Liver (tissue), 8 donors: ENCODE measurements at regions not wholly inside any gene's neighbourhood (a gene's known extent, or its start where the extent isn't known, plus 50 kb on each side); places are given as distances from the start of the nearest gene placed in this dataset.

ENCODE experiments used
- DNase-seq: peaks from one replicate; pipeline ENCODE4 v3.0.0-alpha.2; 2017; ENCODE audit warnings: low spot score
- H3K27ac ChIP-seq, 2 donors: one replicate each; pipeline ENCODE4 v1.7.0; 2013; ENCODE audit warnings: inconsistent platforms in 2 of 2, low read length in 2 of 2, control low read depth in 1 of 2, low read depth in 1 of 2, mild to moderate bottlenecking in 1 of 2
- H3K27me3 ChIP-seq, 4 donors: one replicate each; pipeline versions ENCODE4 v1.6.1 to v1.7.0; 2013; ENCODE audit warnings: low read length in 3 of 4, inconsistent platforms in 1 of 4, mild to moderate bottlenecking in 1 of 4, moderate library complexity in 1 of 4; ENCODE audit not compliant: control insufficient read depth in 4 of 4, insufficient read depth in 4 of 4
- H3K36me3 ChIP-seq, 4 donors: one replicate each; pipeline versions ENCODE4 v1.6.1 to v1.7.0; 2013; ENCODE audit warnings: low read length in 3 of 4, mild to moderate bottlenecking in 3 of 4, low read depth in 1 of 4, moderate library complexity in 1 of 4; ENCODE audit not compliant: control insufficient read depth in 4 of 4, insufficient read depth in 3 of 4
- H3K4me1 ChIP-seq, 4 donors: one replicate each; pipeline versions ENCODE4 v1.6.1 to v1.7.0; 2013; ENCODE audit warnings: low read length in 3 of 4, mild to moderate bottlenecking in 3 of 4, moderate library complexity in 1 of 4; ENCODE audit not compliant: control insufficient read depth in 4 of 4, insufficient read depth in 4 of 4
- H3K4me3 ChIP-seq, 3 donors: one replicate each; pipeline versions ENCODE4 v1.6.1 to v1.7.0; 2013; ENCODE audit warnings: low read length in 3 of 3, control low read depth in 1 of 3, low read depth in 1 of 3, mild to moderate bottlenecking in 1 of 3
- H3K9ac ChIP-seq, 2 donors: one replicate each; pipeline ENCODE4 v1.7.0; 2013; ENCODE audit warnings: low read length in 2 of 2, mild to moderate bottlenecking in 2 of 2, moderate library complexity in 2 of 2, control low read depth in 1 of 2, low read depth in 1 of 2
- H3K9me3 ChIP-seq, 4 donors: one replicate each; pipeline versions ENCODE4 v1.6.1 to v1.7.0; 2013; ENCODE audit warnings: low read length in 3 of 4; ENCODE audit not compliant: control insufficient read depth in 4 of 4
- CTCF ChIP-seq: fragments of 150-350 bp; IDR thresholded peaks from 2 replicates; pipeline ENCODE4 v1.5.1; 2017; ENCODE audit warnings: improper control_type of control experiment, low read depth, low read length; ENCODE audit not compliant: missing input control
- EGR1 ChIP-seq, 2 donors: IDR thresholded peaks; 2 replicates each; pipeline ENCODE4 v1.6.1; 2016 to 2018; ENCODE audit warnings: antibody characterized with exemption in 2 of 2, low read depth in 2 of 2
- FOXA1 ChIP-seq: IDR thresholded peaks from 2 replicates; pipeline ENCODE4 v1.6.1; 2016; ENCODE audit warnings: antibody characterized with exemption
- FOXA2 ChIP-seq: IDR thresholded peaks from 2 replicates; pipeline ENCODE4 v1.6.1; 2016; ENCODE audit warnings: antibody characterized with exemption
- GABPA ChIP-seq, 2 donors: IDR thresholded peaks in 1 of 2; conservative IDR thresholded peaks in 1 of 2; 2 replicates each; pipeline ENCODE4 v1.6.1; 2016; ENCODE audit warnings: antibody characterized with exemption in 2 of 2, mild to moderate bottlenecking in 1 of 2, moderate library complexity in 1 of 2
- HNF4G ChIP-seq: IDR thresholded peaks from 2 replicates; pipeline ENCODE4 v1.6.1; 2016; ENCODE audit warnings: antibody characterized with exemption
- JUND ChIP-seq, 2 donors: IDR thresholded peaks; 2 replicates each; pipeline ENCODE4 v1.6.1; 2016; ENCODE audit warnings: antibody characterized with exemption in 2 of 2
- NR2F2 ChIP-seq: IDR thresholded peaks from 2 replicates; pipeline ENCODE4 v1.6.1; 2016; ENCODE audit warnings: antibody characterized with exemption
- RAD21 ChIP-seq, 2 donors: IDR thresholded peaks; 2 replicates each; pipeline ENCODE4 v1.6.1; 2016; ENCODE audit warnings: antibody characterized with exemption in 2 of 2, mild to moderate bottlenecking in 2 of 2
- SP1 ChIP-seq: IDR thresholded peaks from 2 replicates; pipeline ENCODE4 v1.6.1; 2018; ENCODE audit warnings: antibody characterized with exemption, mild to moderate bottlenecking
- YY1 ChIP-seq: IDR thresholded peaks from 2 replicates; pipeline ENCODE4 v1.6.1; 2016; ENCODE audit warnings: antibody characterized with exemption, mild to moderate bottlenecking
- ZBTB33 ChIP-seq: IDR thresholded peaks from 2 replicates; pipeline ENCODE4 v1.6.1; 2016; ENCODE audit warnings: antibody characterized with exemption
- WGBS: extraction: QIAGEN DNeasy Blood & Tissue Kit; methylation state at CpG from one replicate; pipeline ENCODE4 v1.1.7; 2013; 5-methylcytosine and 5-hydroxymethylcytosine counted together
- TF ChIP-seq, protein P1 (sequence below): IDR thresholded peaks from 2 replicates; pipeline ENCODE4 v1.6.1; 2016; ENCODE audit warnings: antibody characterized with exemption
- TF ChIP-seq, protein P2 (sequence below): IDR thresholded peaks from 2 replicates; pipeline ENCODE4 v1.6.1; 2016; ENCODE audit warnings: antibody characterized with exemption, mild to moderate bottlenecking
- TF ChIP-seq, protein P3 (sequence below): IDR thresholded peaks from 2 replicates; pipeline ENCODE4 v1.6.1; 2016; ENCODE audit warnings: antibody characterized with exemption
- donor health status: healthy.
- donor health status: healthy.
- donor health status: healthy.
- donor health status: healthy.
- donor health status: healthy.

DNA sequence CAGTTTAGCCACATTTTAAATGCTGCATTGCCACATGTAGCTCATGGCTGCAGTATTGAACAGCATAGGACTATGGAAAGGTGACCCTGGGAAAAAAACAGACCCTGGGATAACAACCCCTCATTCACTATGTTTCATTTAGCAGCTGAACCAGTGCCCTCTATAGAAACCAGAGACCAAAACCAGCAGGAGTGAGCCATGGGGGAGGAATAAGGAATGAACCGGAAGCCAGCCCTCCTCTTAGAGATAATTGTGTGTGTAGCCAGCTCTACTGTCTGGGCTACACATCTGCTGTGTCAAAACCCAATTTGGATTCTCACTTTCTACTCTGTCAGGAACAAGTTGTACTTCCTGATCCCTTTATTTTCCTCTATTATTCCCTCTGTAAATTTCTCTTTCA is 158.5 kb upstream of the S100G start:
- Histone ChIP-seq H3K4me3 (no peak overlapping the region), H3K27ac (no peak overlapping the region), H3K36me3 (no peaks in the 10 kb centered on the region), H3K4me1 (no peaks in the 10 kb centered on the region), H3K9me3 (no peaks in the 10 kb centered on the region), H3K9ac (no peak overlapping the region), H3K27me3 (peaks cover 0 to 4% (median 0%) of the 10 kb centered on the region in 4 donors)
- 71% methylated on average over 1 of the region's 1 CpG for WGBS
- DNase-seq, result no peak
- TF ChIP-seq, protein P1, sequence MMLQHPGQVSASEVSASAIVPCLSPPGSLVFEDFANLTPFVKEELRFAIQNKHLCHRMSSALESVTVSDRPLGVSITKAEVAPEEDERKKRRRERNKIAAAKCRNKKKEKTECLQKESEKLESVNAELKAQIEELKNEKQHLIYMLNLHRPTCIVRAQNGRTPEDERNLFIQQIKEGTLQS, result no peak
- TF ChIP-seq CTCF (no peak), ZBTB33 (no peak), GABPA (IDR thresholded peaks at IDR 0.05 in 1 of 2, conservative IDR thresholded peaks at IDR 0.05 in 1 of 2) (no peak), JUND (IDR thresholded peaks at IDR 0.05) (no peak), EGR1 (IDR thresholded peaks at IDR 0.05; ENCODE audit: low read depth in 2 of 2) (no peak), FOXA2 (no peak), YY1 (no peak), FOXA1 (no peak), SP1 (no peak), RAD21 (IDR thresholded peaks at IDR 0.05) (no peak)
- TF ChIP-seq, protein P2, sequence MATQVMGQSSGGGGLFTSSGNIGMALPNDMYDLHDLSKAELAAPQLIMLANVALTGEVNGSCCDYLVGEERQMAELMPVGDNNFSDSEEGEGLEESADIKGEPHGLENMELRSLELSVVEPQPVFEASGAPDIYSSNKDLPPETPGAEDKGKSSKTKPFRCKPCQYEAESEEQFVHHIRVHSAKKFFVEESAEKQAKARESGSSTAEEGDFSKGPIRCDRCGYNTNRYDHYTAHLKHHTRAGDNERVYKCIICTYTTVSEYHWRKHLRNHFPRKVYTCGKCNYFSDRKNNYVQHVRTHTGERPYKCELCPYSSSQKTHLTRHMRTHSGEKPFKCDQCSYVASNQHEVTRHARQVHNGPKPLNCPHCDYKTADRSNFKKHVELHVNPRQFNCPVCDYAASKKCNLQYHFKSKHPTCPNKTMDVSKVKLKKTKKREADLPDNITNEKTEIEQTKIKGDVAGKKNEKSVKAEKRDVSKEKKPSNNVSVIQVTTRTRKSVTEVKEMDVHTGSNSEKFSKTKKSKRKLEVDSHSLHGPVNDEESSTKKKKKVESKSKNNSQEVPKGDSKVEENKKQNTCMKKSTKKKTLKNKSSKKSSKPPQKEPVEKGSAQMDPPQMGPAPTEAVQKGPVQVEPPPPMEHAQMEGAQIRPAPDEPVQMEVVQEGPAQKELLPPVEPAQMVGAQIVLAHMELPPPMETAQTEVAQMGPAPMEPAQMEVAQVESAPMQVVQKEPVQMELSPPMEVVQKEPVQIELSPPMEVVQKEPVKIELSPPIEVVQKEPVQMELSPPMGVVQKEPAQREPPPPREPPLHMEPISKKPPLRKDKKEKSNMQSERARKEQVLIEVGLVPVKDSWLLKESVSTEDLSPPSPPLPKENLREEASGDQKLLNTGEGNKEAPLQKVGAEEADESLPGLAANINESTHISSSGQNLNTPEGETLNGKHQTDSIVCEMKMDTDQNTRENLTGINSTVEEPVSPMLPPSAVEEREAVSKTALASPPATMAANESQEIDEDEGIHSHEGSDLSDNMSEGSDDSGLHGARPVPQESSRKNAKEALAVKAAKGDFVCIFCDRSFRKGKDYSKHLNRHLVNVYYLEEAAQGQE, result no peak
- TF ChIP-seq, protein P3, sequence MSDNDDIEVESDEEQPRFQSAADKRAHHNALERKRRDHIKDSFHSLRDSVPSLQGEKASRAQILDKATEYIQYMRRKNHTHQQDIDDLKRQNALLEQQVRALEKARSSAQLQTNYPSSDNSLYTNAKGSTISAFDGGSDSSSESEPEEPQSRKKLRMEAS, result no peak

DNA sequence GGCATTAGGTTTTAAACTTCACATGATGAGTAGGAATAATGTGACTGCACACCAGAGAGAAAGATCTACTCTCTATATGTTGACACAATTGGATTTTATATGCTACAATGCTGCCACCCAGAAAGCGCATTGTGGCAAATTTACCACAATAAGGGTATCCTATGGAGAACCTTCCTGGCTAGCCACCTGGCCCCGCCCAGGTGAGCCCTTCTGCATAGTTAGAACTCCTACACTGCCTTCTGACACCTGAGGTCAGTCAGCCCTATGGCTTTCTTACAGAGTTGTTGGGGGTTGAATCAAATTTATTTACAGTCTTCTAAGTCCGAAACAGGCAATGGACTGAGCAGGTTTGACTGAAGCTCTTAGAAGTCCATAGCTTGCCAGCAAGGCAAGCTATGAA is 153.8 kb upstream of the S100G start:
- TF ChIP-seq, protein P1, result no peak
- TF ChIP-seq EGR1 (IDR thresholded peaks at IDR 0.05; ENCODE audit: low read depth in 2 of 2) (no peak), JUND (IDR thresholded peaks at IDR 0.05) (no peak), HNF4G (no peak), CTCF (no peak), RAD21 (IDR thresholded peaks at IDR 0.05) (no peak), ZBTB33 (no peak), FOXA2 (no peak), NR2F2 (no peak), FOXA1 (no peak)
- H3K36me3 ChIP-seq, result no peaks in the 10 kb centered on the region
- no peak overlapping the region for H3K4me3 ChIP-seq
- H3K9ac ChIP-seq, result no peak overlapping the region
- H3K9me3 ChIP-seq, result no peaks in the 10 kb centered on the region
- WGBS, result 96% methylated on average over 3 of the region's 3 CpGs
- no peaks in the 10 kb centered on the region for H3K4me1 ChIP-seq
- no peaks in the 10 kb centered on the region for H3K27me3 ChIP-seq
- no peak overlapping the region for H3K27ac ChIP-seq
- no peak for DNase-seq
